ENCODE measurements at regions not wholly inside any gene's neighbourhood (a gene's known extent, or its start where the extent isn't known, plus 50 kb on each side); places are given as distances from the start of the nearest gene placed in this dataset.

DNA sequence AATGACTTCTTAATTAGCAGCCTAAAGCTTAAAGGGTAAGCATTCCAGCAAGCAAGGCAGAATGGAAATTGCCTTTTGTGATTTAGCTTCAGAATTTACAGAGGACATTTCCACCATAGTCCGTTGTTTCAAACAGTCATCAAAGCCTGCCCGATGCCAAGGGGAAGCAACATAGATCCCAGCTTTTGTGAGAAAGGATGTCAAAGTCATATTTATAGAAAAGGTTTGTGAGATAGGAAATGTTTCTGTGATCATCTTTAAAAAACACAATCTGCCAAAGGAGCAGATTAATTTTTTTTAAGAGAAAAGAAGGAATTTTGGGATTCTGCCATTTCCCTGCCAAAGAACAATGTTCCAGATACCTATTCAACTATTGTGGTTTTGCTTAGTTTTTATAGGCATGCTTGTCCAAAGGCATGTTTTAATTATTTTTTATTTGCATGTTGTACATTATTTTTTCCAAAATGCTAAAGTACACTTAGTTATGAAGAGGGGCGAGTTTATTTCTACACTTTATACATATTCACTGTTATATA lies 346.9 kb downstream of the ZNF608 start:
- TF ChIP-seq, protein P1, sequence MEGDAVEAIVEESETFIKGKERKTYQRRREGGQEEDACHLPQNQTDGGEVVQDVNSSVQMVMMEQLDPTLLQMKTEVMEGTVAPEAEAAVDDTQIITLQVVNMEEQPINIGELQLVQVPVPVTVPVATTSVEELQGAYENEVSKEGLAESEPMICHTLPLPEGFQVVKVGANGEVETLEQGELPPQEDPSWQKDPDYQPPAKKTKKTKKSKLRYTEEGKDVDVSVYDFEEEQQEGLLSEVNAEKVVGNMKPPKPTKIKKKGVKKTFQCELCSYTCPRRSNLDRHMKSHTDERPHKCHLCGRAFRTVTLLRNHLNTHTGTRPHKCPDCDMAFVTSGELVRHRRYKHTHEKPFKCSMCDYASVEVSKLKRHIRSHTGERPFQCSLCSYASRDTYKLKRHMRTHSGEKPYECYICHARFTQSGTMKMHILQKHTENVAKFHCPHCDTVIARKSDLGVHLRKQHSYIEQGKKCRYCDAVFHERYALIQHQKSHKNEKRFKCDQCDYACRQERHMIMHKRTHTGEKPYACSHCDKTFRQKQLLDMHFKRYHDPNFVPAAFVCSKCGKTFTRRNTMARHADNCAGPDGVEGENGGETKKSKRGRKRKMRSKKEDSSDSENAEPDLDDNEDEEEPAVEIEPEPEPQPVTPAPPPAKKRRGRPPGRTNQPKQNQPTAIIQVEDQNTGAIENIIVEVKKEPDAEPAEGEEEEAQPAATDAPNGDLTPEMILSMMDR (IDR thresholded peaks at IDR 0.05), result no peak
- H3K4me1 ChIP-seq (ENCODE audit: control insufficient read depth in 1 of 2, low read depth in 2 of 2), result peaks cover 0 to 5% of the 10 kb centered on the region in 2 donors
- ATAC-seq (ENCODE audit: insufficient number of reproducible peaks, low FRiP score, low read depth), result no peak
- no peaks in the 10 kb centered on the region for H3K36me3 ChIP-seq
- no peak for DNase-seq (ENCODE audit: low spot score)
- H3K4me3 ChIP-seq, result no peak overlapping the region
- no peaks in the 10 kb centered on the region for H3K9me3 ChIP-seq
- no peak overlapping the region for H3K27ac ChIP-seq
- H3K27me3 ChIP-seq (replicated peaks; ENCODE audit: insufficient read depth), result no peaks in the 10 kb centered on the region

DNA sequence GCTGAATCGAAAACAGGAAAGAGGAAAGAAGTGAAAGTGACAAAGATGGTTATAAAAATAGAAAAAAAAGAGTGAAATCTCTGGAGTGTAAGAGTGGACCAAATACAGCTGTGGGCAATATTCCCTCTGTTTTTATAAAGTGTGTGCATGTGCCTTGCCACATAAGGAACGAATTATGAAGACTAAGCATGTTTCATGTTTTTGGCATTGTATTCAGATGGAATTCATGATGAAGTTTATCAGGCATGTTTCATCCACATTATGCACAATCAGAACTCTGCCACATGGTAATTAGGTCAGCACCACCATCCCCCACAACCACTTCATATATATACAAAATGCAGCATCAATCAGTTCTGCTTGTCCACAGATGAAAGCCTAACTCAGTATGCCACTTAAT lies 348.0 kb downstream of the ZNF608 start:
- no peak for ATAC-seq (ENCODE audit: insufficient number of reproducible peaks, low FRiP score, low read depth)
- no peak for DNase-seq (ENCODE audit: low spot score)
- Histone ChIP-seq H3K27ac (no peak overlapping the region), H3K36me3 (no peaks in the 10 kb centered on the region), H3K4me3 (no peak overlapping the region), H3K9me3 (no peaks in the 10 kb centered on the region), H3K4me1 (ENCODE audit: control insufficient read depth in 1 of 2, low read depth in 2 of 2) (peaks cover 0 to 5% of the 10 kb centered on the region in 2 donors), H3K27me3 (replicated peaks; ENCODE audit: insufficient read depth) (no peaks in the 10 kb centered on the region)
- TF ChIP-seq, protein P1 (IDR thresholded peaks at IDR 0.05), result no peak

DNA sequence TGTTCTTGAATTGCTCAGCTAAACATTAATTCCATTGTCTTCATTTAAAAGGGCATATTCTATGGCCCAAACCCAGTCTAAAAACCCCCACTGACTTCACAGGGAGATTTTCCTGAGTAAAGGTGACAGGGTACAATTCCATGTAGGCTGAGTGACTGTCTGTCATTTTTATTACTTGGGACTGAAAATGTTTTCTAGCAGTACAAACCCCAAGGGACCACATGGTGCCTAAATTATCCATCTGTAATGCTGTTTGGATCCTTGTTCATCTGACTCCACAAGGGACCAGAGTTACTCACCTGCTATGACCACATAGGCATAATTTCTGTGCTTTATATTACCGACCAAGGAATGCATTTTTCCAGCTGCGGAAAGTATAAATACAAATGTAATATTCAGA lies 349.1 kb downstream of the ZNF608 start:
- Histone ChIP-seq H3K4me3 (no peak overlapping the region), H3K27ac (no peak overlapping the region), H3K9me3 (no peaks in the 10 kb centered on the region), H3K27me3 (replicated peaks; ENCODE audit: insufficient read depth) (no peaks in the 10 kb centered on the region), H3K36me3 (no peaks in the 10 kb centered on the region), H3K4me1 (ENCODE audit: control insufficient read depth in 1 of 2, low read depth in 2 of 2) (peaks cover 0 to 5% of the 10 kb centered on the region in 2 donors)
- DNase-seq (ENCODE audit: low spot score) (no peak), ATAC-seq (ENCODE audit: insufficient number of reproducible peaks, low FRiP score, low read depth) (no peak)
- TF ChIP-seq, protein P1 (IDR thresholded peaks at IDR 0.05), result no peak

DNA sequence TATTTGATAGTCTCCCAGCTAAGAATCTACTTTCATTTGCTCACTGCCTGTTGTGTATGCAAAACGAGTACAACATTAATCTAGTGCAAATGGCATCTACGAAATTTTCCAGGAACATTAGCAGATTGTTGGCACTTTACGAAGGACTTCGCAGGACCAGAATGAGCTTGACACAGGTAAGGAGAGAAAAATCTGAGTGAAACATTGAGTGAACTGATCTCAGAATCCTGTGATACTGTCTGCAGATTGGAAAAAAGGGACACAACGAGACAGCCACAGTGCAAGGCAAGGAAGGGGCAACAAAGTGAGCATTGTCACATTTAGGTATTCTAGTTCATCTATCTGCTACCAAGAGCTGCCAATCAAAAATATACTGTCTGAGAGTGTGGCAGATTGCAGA lies 350.5 kb downstream of the ZNF608 start:
- peaks cover 0 to 5% of the 10 kb centered on the region in 2 donors for H3K4me1 ChIP-seq (ENCODE audit: control insufficient read depth in 1 of 2, low read depth in 2 of 2)
- no peak for ATAC-seq (ENCODE audit: insufficient number of reproducible peaks, low FRiP score, low read depth)
- no peaks in the 10 kb centered on the region for H3K27me3 ChIP-seq (replicated peaks; ENCODE audit: insufficient read depth)
- no peaks in the 10 kb centered on the region for H3K36me3 ChIP-seq
- DNase-seq (ENCODE audit: low spot score), result no peak
- H3K4me3 ChIP-seq, result no peak overlapping the region
- H3K9me3 ChIP-seq, result no peaks in the 10 kb centered on the region
- H3K27ac ChIP-seq, result no peak overlapping the region
- TF ChIP-seq, protein P1 (IDR thresholded peaks at IDR 0.05), result no peak

DNA sequence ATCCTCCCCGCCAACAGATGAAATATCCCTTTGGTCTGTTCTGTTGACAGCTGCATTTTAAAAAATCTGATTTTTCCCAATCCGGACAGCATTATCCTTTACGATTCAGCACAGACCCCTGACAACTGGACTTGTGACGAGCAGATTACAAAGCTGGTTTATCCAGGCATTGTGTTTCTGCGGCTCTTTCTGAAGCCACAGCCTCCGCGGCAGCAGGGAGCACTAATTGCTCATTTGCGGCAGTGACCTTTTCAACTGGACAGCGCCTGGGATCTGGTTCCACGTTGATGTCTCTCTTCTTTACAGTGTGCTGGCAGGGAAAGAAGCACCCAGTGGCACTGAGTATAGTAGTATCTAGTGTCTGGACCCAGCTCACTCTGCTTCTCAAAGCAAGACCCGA lies 351.2 kb downstream of the ZNF608 start:
- H3K4me3 ChIP-seq, result no peak overlapping the region
- ATAC-seq (ENCODE audit: insufficient number of reproducible peaks, low FRiP score, low read depth) (no peak), DNase-seq (ENCODE audit: low spot score) (no peak)
- peaks cover 0 to 5% of the 10 kb centered on the region in 2 donors for H3K4me1 ChIP-seq (ENCODE audit: control insufficient read depth in 1 of 2, low read depth in 2 of 2)
- peaks cover 5% of the 10 kb centered on the region for H3K9me3 ChIP-seq
- H3K27ac ChIP-seq, result no peak overlapping the region
- TF ChIP-seq, protein P1 (IDR thresholded peaks at IDR 0.05), result no peak
- H3K36me3 ChIP-seq, result no peaks in the 10 kb centered on the region
- no peaks in the 10 kb centered on the region for H3K27me3 ChIP-seq (replicated peaks; ENCODE audit: insufficient read depth)

All from thoracic aorta (tissue), 2 donors.